Esophagus (tissue), 2 donors: ENCODE measurements at regions not wholly inside any gene's neighbourhood (a gene's known extent, or its start where the extent isn't known, plus 50 kb on each side); places are given as distances from the start of the nearest gene placed in this dataset.
"Not testable (repeated sequence)": the region's sequence is repeated elsewhere in the genome, so short reads cannot be mapped to it uniquely, and the experiment has no call there.

Source experiments
- H3K27ac ChIP-seq, 2 donors: one replicate each; pipeline ENCODE4 v1.5.1; 2013; ENCODE audit warnings: low read depth in 2 of 2, mild to moderate bottlenecking in 2 of 2, inconsistent platforms in 1 of 2, low read length in 1 of 2, moderate library complexity in 1 of 2
- H3K27me3 ChIP-seq, 2 donors: one replicate each; pipeline ENCODE4 v1.6.1; 2013; ENCODE audit warnings: low read length in 2 of 2, control low read depth in 1 of 2, mild to moderate bottlenecking in 1 of 2; ENCODE audit not compliant: insufficient read depth in 2 of 2, control insufficient read depth in 1 of 2
- H3K36me3 ChIP-seq, 2 donors: one replicate each; pipeline ENCODE4 v1.6.1; 2013; ENCODE audit warnings: low read length in 1 of 2; ENCODE audit not compliant: control insufficient read depth in 2 of 2, insufficient read depth in 2 of 2
- H3K4me1 ChIP-seq, 2 donors: one replicate each; pipeline ENCODE4 v1.6.1; 2013; ENCODE audit warnings: low read length in 1 of 2; ENCODE audit not compliant: control insufficient read depth in 2 of 2, insufficient read depth in 2 of 2
- H3K4me3 ChIP-seq, 2 donors: one replicate each; pipeline ENCODE4 v1.5.1; 2013; ENCODE audit warnings: low read length in 2 of 2, mild to moderate bottlenecking in 2 of 2, low read depth in 1 of 2, moderate library complexity in 1 of 2
- H3K9me3 ChIP-seq, 2 donors: one replicate each; pipeline ENCODE4 v1.6.1; 2013; ENCODE audit warnings: mild to moderate bottlenecking in 2 of 2, low read depth in 1 of 2, low read length in 1 of 2, moderate library complexity in 1 of 2; ENCODE audit not compliant: control insufficient read depth in 2 of 2, insufficient read depth in 1 of 2
- WGBS, 2 donors: extraction: QIAGEN DNeasy Blood & Tissue Kit; methylation state at CpG; one replicate each; pipeline ENCODE4 v1.1.7; 2013; 5-methylcytosine and 5-hydroxymethylcytosine counted together
- donor health status: healthy with polysubstance abuse.
- donor health status: Bipolar disorder and iron deficiency.

- H3K36me3 ChIP-seq, result no peaks in the 10 kb centered on the region
- H3K9me3 ChIP-seq, result no peaks in the 10 kb centered on the region
- no peaks in the 10 kb centered on the region for H3K27me3 ChIP-seq
- H3K4me3 ChIP-seq, result no peak overlapping the region
- H3K4me1 ChIP-seq, result no peaks in the 10 kb centered on the region
- H3K27ac ChIP-seq, result no peak overlapping the region
- 65 to 67% methylated on average over 1 of the region's 1 CpG for WGBS, 2 donors
Measured at GRCh38 chr11:81548123-81548522, 1185.5 kb downstream of the FAM181B start.

GRCh38 chr11:81539806-81540205 lies 1193.9 kb downstream of the FAM181B start:
- not testable (repeated sequence) for H3K4me1 ChIP-seq, H3K4me3 ChIP-seq, H3K36me3 ChIP-seq, H3K27ac ChIP-seq, H3K9me3 ChIP-seq, H3K27me3 ChIP-seq
- 91 to 93% methylated on average over 12 of the region's 12 CpGs for WGBS, 2 donors

- Histone ChIP-seq H3K36me3 (no peaks in the 10 kb centered on the region), H3K9me3 (no peaks in the 10 kb centered on the region), H3K4me3 (no peak overlapping the region), H3K27me3 (no peaks in the 10 kb centered on the region), H3K4me1 (no peaks in the 10 kb centered on the region), H3K27ac (no peak overlapping the region)
Measured at GRCh38 chr11:81515566-81515965, 1218.1 kb downstream of the FAM181B start.

GRCh38 chr11:81497202-81497804 lies 1236.4 kb downstream of the FAM181B start:
- Histone ChIP-seq H3K27ac (no peak overlapping the region), H3K4me1 (no peaks in the 10 kb centered on the region), H3K4me3 (no peak overlapping the region), H3K36me3 (no peaks in the 10 kb centered on the region), H3K27me3 (no peaks in the 10 kb centered on the region), H3K9me3 (no peaks in the 10 kb centered on the region)
- WGBS, 2 donors, result 18 to 23% methylated on average over 5 of the region's 5 CpGs

GRCh38 chr11:81496601-81497000 lies 1237.1 kb downstream of the FAM181B start:
- Histone ChIP-seq H3K4me1 (no peaks in the 10 kb centered on the region), H3K4me3 (no peak overlapping the region), H3K9me3 (no peaks in the 10 kb centered on the region), H3K36me3 (no peaks in the 10 kb centered on the region), H3K27me3 (no peaks in the 10 kb centered on the region), H3K27ac (no peak overlapping the region)
- WGBS, 2 donors, result 58 to 59% methylated on average over 1 of the region's 1 CpG

GRCh38 chr11:81495699-81496292 lies 1237.9 kb downstream of the FAM181B start:
- WGBS, 2 donors, result 82% methylated on average over 4 of the region's 4 CpGs

GRCh38 chr11:81494431-81494830 lies 1239.2 kb downstream of the FAM181B start:
- no peaks in the 10 kb centered on the region for H3K27me3 ChIP-seq
- no peak overlapping the region for H3K4me3 ChIP-seq
- H3K27ac ChIP-seq, result no peak overlapping the region
- H3K36me3 ChIP-seq, result no peaks in the 10 kb centered on the region
- H3K4me1 ChIP-seq, result no peaks in the 10 kb centered on the region
- no peaks in the 10 kb centered on the region for H3K9me3 ChIP-seq

More at GRCh38 chr11:81495699-81496292, 1237.9 kb downstream of the FAM181B start:
- no peak overlapping the region for H3K4me3 ChIP-seq
- H3K27me3 ChIP-seq, result no peaks in the 10 kb centered on the region
- no peaks in the 10 kb centered on the region for H3K36me3 ChIP-seq
- H3K27ac ChIP-seq, result no peak overlapping the region
- no peaks in the 10 kb centered on the region for H3K4me1 ChIP-seq
- no peaks in the 10 kb centered on the region for H3K9me3 ChIP-seq

GRCh38 chr11:81492923-81493445 lies 1240.7 kb downstream of the FAM181B start:
- no peak overlapping the region for H3K4me3 ChIP-seq
- H3K36me3 ChIP-seq, result no peaks in the 10 kb centered on the region
- no peak overlapping the region for H3K27ac ChIP-seq
- 77 to 86% methylated on average over 1 of the region's 1 CpG for WGBS, 2 donors
- no peaks in the 10 kb centered on the region for H3K27me3 ChIP-seq
- no peaks in the 10 kb centered on the region for H3K4me1 ChIP-seq
- no peaks in the 10 kb centered on the region for H3K9me3 ChIP-seq

GRCh38 chr11:81487109-81487508 lies 1246.6 kb downstream of the FAM181B start:
- H3K9me3 ChIP-seq, result no peaks in the 10 kb centered on the region
- no peak overlapping the region for H3K4me3 ChIP-seq
- H3K27me3 ChIP-seq, result no peaks in the 10 kb centered on the region
- H3K36me3 ChIP-seq, result no peaks in the 10 kb centered on the region
- H3K4me1 ChIP-seq, result no peaks in the 10 kb centered on the region
- no peak overlapping the region for H3K27ac ChIP-seq
- 55 to 57% methylated on average over 1 of the region's 1 CpG for WGBS, 2 donors

GRCh38 chr11:81484196-81484595 lies 1249.5 kb downstream of the FAM181B start:
- Histone ChIP-seq H3K27ac (no peak overlapping the region), H3K4me3 (no peak overlapping the region), H3K4me1 (no peaks in the 10 kb centered on the region), H3K9me3 (no peaks in the 10 kb centered on the region), H3K27me3 (no peaks in the 10 kb centered on the region), H3K36me3 (no peaks in the 10 kb centered on the region)
